ENCODE measurements at regions not wholly inside any gene's neighbourhood (a gene's known extent, or its start where the extent isn't known, plus 50 kb on each side); places are given as distances from the start of the nearest gene placed in this dataset.

DNA sequence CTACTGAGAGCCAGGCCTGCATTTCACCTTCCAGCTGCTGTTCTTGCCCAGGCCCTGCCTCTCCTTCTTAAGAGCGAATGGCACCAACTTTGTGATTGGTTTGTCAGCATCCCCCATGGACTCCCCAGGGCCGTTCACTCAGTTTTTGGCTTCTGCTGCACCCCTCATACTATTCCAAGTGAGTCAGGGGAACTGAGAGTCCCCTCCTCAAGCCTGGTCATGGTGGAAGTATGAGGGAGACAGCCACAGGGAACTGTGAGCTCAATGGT, 62.4 kb upstream of the ANTXRL start:
- TF ChIP-seq ZNF155 (tag by site-specific recombination; IDR thresholded peaks at IDR 0.05) (no peak), ZFHX2 (tag by site-specific recombination; conservative IDR thresholded peaks at IDR 0.05) (no peak)
- ChIA-PET POLR2A (no interaction called here), CTCF (no interaction called here)
- Histone ChIP-seq H3K9me3 (ENCODE audit: control insufficient read depth, insufficient read depth, low read depth, low read length) (no peaks in the 10 kb centered on the region), H3K36me3 (ENCODE audit: control insufficient read depth in 2 of 2, insufficient read depth in 1 of 2, low read length in 2 of 2) (no peaks in the 10 kb centered on the region), H3K27ac (ENCODE audit: extremely low read depth, low read depth, low read length) (no peak overlapping the region), H3K4me1 (ENCODE audit: control insufficient read depth, insufficient read depth, low read length) (no peaks in the 10 kb centered on the region), H3K4me3 (ENCODE audit: low read depth, low read length) (no peak overlapping the region)

- H3K36me3 ChIP-seq (ENCODE audit: control insufficient read depth in 2 of 2, insufficient read depth in 1 of 2, low read length in 2 of 2), result no peaks in the 10 kb centered on the region
- H3K4me3 ChIP-seq (ENCODE audit: low read depth, low read length), result no peak overlapping the region
- TF ChIP-seq, protein P1, sequence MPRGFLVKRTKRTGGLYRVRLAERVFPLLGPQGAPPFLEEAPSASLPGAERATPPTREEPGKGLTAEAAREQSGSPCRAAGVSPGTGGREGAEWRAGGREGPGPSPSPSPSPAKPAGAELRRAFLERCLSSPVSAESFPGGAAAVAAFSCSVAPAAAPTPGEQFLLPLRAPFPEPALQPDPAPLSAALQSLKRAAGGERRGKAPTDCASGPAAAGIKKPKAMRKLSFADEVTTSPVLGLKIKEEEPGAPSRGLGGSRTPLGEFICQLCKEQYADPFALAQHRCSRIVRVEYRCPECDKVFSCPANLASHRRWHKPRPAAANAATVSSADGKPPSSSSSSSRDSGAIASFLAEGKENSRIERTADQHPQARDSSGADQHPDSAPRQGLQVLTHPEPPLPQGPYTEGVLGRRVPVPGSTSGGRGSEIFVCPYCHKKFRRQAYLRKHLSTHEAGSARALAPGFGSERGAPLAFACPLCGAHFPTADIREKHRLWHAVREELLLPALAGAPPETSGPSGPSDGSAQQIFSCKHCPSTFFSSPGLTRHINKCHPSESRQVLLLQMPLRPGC (tag by site-specific recombination; IDR thresholded peaks at IDR 0.05), result no peak
- peak; percentile 48; the same call in 1 of the 2 replicates for TF ChIP-seq ZNF707 (tag by site-specific recombination; IDR thresholded peaks at IDR 0.05)
- CTCF ChIA-PET, result interaction anchor here (0.5 kb wide), 1 partner anchor 1211 kb away, joined by 3 read pairs; no protein-coding TSS in a partner anchor
- no peak overlapping the region for H3K27ac ChIP-seq (ENCODE audit: extremely low read depth, low read depth, low read length)
- no peaks in the 10 kb centered on the region for H3K9me3 ChIP-seq (ENCODE audit: control insufficient read depth, insufficient read depth, low read depth, low read length)
- POLR2A ChIA-PET, result no interaction called here
- no peaks in the 10 kb centered on the region for H3K4me1 ChIP-seq (ENCODE audit: control insufficient read depth, insufficient read depth, low read length)
Measured at GRCh38 chr10:46225597-46225996, 61.2 kb upstream of the ANTXRL start.

GRCh38 chr10:46226232-46226631, 60.6 kb upstream of the ANTXRL start:
- no peaks in the 10 kb centered on the region for H3K36me3 ChIP-seq (ENCODE audit: control insufficient read depth in 2 of 2, insufficient read depth in 1 of 2, low read length in 2 of 2)
- no peak overlapping the region for H3K4me3 ChIP-seq (ENCODE audit: low read depth, low read length)
- no peak for TF ChIP-seq FEZF1 (tag by site-specific recombination; IDR thresholded peaks at IDR 0.05)
- peak; percentile 68 for TF ChIP-seq EGR2 (tag by site-specific recombination; IDR thresholded peaks at IDR 0.05; ENCODE audit: low read depth)
- ChIA-PET CTCF (no interaction called here), POLR2A (no interaction called here)
- no peaks in the 10 kb centered on the region for H3K4me1 ChIP-seq (ENCODE audit: control insufficient read depth, insufficient read depth, low read length)
- H3K9me3 ChIP-seq (ENCODE audit: control insufficient read depth, insufficient read depth, low read depth, low read length), result no peaks in the 10 kb centered on the region
- H3K27ac ChIP-seq (ENCODE audit: extremely low read depth, low read depth, low read length), result no peak overlapping the region

DNA sequence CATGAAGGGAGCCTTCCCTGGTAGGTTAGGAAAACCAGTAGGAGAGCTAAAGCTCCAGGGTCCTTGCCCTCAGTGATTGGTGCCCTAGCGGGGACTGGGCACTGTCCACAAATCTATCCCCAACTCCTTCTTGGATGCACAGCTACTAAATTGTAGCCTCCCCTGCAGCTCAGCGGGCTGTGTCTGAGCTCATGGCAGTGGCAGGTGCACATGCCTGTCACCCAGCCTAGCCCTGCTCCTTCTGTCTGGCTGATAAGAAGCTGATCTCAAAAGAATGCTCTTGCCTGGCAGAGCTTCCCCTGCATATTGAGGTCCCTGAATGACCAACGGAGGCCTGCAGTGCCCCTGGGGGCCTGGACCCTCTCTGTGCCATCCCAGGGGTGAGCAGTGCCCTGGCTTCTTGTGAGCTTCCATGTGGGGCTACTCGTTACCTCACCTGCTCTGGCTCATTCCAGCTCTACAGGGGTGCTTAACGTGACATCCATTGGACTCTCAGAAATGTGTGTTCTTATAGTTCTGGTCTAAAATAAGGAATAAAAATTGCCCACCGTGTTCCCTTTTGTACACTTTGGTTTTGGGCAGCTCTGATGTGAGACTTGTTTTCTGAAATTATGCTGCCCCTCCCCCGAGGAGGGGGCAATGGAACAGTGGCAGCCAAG, 59.8 kb upstream of the ANTXRL start:
- Histone ChIP-seq H3K4me1 (ENCODE audit: control insufficient read depth, insufficient read depth, low read length) (no peaks in the 10 kb centered on the region), H3K9me3 (ENCODE audit: control insufficient read depth, insufficient read depth, low read depth, low read length) (no peaks in the 10 kb centered on the region), H3K4me3 (ENCODE audit: low read depth, low read length) (no peak overlapping the region), H3K27ac (ENCODE audit: extremely low read depth, low read depth, low read length) (no peak overlapping the region), H3K36me3 (ENCODE audit: control insufficient read depth in 2 of 2, insufficient read depth in 1 of 2, low read length in 2 of 2) (no peaks in the 10 kb centered on the region)
- CTCF ChIA-PET, result interaction anchor here (1.1 kb wide), 1 partner anchor 319 kb away, joined by 4 read pairs; no protein-coding TSS in a partner anchor
- POLR2A ChIA-PET, result no interaction called here
- no peak for TF ChIP-seq ZBTB6 (tag by site-specific recombination; IDR thresholded peaks at IDR 0.05)
- no peak for TF ChIP-seq SETDB1 (IDR thresholded peaks at IDR 0.05; ENCODE audit: insufficient read length, low read length)
- TF ChIP-seq, protein P2, sequence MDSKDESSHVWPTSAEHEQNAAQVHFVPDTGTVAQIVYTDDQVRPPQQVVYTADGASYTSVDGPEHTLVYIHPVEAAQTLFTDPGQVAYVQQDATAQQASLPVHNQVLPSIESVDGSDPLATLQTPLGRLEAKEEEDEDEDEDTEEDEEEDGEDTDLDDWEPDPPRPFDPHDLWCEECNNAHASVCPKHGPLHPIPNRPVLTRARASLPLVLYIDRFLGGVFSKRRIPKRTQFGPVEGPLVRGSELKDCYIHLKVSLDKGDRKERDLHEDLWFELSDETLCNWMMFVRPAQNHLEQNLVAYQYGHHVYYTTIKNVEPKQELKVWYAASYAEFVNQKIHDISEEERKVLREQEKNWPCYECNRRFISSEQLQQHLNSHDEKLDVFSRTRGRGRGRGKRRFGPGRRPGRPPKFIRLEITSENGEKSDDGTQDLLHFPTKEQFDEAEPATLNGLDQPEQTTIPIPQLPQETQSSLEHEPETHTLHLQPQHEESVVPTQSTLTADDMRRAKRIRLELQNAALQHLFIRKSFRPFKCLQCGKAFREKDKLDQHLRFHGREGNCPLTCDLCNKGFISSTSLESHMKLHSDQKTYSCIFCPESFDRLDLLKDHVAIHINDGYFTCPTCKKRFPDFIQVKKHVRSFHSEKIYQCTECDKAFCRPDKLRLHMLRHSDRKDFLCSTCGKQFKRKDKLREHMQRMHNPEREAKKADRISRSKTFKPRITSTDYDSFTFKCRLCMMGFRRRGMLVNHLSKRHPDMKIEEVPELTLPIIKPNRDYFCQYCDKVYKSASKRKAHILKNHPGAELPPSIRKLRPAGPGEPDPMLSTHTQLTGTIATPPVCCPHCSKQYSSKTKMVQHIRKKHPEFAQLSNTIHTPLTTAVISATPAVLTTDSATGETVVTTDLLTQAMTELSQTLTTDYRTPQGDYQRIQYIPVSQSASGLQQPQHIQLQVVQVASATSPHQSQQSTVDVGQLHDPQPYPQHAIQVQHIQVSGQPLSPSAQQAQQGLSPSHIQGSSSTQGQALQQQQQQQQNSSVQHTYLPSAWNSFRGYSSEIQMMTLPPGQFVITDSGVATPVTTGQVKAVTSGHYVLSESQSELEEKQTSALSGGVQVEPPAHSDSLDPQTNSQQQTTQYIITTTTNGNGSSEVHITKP (tag by site-specific recombination; IDR thresholded peaks at IDR 0.05), result no peak
- no peak for TF ChIP-seq OVOL3 (tag by site-specific recombination; IDR thresholded peaks at IDR 0.05)
- TF ChIP-seq ZNF837 (tag by site-specific recombination; IDR thresholded peaks at IDR 0.05), result no peak
- no peak for TF ChIP-seq ZNF639 (tag by site-specific recombination; IDR thresholded peaks at IDR 0.05)
- no peak for TF ChIP-seq ZNF211 (tag by site-specific recombination; IDR thresholded peaks at IDR 0.05; ENCODE audit: low read depth)
- TF ChIP-seq ZNF350 (tag by site-specific recombination; IDR thresholded peaks at IDR 0.05), result no peak
- no peak for TF ChIP-seq WT1 (tag by site-specific recombination; IDR thresholded peaks at IDR 0.05)
- TF ChIP-seq KLF16 (tag by site-specific recombination; IDR thresholded peaks at IDR 0.05), result no peak
- no peak for TF ChIP-seq ZNF391 (tag by site-specific recombination; IDR thresholded peaks at IDR 0.05; ENCODE audit: borderline replicate concordance, low read depth)
- TF ChIP-seq, protein P3, sequence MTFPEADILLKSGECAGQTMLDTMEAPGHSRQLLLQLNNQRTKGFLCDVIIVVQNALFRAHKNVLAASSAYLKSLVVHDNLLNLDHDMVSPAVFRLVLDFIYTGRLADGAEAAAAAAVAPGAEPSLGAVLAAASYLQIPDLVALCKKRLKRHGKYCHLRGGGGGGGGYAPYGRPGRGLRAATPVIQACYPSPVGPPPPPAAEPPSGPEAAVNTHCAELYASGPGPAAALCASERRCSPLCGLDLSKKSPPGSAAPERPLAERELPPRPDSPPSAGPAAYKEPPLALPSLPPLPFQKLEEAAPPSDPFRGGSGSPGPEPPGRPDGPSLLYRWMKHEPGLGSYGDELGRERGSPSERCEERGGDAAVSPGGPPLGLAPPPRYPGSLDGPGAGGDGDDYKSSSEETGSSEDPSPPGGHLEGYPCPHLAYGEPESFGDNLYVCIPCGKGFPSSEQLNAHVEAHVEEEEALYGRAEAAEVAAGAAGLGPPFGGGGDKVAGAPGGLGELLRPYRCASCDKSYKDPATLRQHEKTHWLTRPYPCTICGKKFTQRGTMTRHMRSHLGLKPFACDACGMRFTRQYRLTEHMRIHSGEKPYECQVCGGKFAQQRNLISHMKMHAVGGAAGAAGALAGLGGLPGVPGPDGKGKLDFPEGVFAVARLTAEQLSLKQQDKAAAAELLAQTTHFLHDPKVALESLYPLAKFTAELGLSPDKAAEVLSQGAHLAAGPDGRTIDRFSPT (tag by site-specific recombination; IDR thresholded peaks at IDR 0.05), result no peak

Measured in HEK293 (cell line).